Thyroid gland (tissue), 4 donors: ENCODE measurements at regions not wholly inside any gene's neighbourhood (a gene's known extent, or its start where the extent isn't known, plus 50 kb on each side); places are given as distances from the start of the nearest gene placed in this dataset.

Experiments used
- POLR2A ChIP-seq, 2 donors: fragments of 450-650 bp; IDR thresholded peaks; one replicate each; pipeline ENCODE4 v1.6.1; 2017; ENCODE audit warnings: antibody characterized with exemption in 2 of 2, mild to moderate bottlenecking in 2 of 2, moderate library complexity in 1 of 2
- TF ChIP-seq, protein P1 (sequence below), 6 experiments: fragments of 200-600 bp in 3 of 6; fragments of 450-650 bp in 3 of 6; sonication (generic) in 3 of 6; IDR thresholded peaks; one replicate each; pipeline ENCODE4 v1.5.1; 2016 to 2019; ENCODE audit warnings: antibody characterized with exemption in 6 of 6, mild to moderate bottlenecking in 2 of 6, inconsistent platforms in 1 of 6, moderate library complexity in 1 of 6

DNA sequence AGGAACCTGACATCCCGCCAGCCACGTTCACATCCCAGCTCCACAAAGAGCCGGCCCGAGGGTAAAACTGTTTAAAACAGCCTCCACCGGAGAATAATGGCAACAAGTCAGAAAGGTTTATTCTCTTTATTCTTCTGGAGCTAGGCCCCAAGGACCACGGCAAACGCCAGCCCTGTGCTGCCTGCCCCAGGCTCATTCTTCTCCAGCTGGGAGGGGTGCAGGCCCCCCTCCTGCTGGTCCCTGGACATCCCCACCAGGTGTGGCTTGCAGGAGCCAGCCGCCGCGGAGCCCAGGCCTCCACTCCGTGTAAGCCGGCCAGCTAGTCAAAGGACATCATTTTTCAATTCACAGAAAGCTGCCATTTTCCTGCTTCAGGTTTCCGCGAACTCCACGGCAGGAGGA lies 65.8 kb upstream of the SALL3 start:
- TF ChIP-seq, protein P1, sequence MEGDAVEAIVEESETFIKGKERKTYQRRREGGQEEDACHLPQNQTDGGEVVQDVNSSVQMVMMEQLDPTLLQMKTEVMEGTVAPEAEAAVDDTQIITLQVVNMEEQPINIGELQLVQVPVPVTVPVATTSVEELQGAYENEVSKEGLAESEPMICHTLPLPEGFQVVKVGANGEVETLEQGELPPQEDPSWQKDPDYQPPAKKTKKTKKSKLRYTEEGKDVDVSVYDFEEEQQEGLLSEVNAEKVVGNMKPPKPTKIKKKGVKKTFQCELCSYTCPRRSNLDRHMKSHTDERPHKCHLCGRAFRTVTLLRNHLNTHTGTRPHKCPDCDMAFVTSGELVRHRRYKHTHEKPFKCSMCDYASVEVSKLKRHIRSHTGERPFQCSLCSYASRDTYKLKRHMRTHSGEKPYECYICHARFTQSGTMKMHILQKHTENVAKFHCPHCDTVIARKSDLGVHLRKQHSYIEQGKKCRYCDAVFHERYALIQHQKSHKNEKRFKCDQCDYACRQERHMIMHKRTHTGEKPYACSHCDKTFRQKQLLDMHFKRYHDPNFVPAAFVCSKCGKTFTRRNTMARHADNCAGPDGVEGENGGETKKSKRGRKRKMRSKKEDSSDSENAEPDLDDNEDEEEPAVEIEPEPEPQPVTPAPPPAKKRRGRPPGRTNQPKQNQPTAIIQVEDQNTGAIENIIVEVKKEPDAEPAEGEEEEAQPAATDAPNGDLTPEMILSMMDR (IDR thresholded peaks at IDR 0.05), result no peak
- no peak for TF ChIP-seq POLR2A (IDR thresholded peaks at IDR 0.05)
